ENCODE measurements at regions not wholly inside any gene's neighbourhood (a gene's known extent, or its start where the extent isn't known, plus 50 kb on each side); places are given as distances from the start of the nearest gene placed in this dataset.

DNA sequence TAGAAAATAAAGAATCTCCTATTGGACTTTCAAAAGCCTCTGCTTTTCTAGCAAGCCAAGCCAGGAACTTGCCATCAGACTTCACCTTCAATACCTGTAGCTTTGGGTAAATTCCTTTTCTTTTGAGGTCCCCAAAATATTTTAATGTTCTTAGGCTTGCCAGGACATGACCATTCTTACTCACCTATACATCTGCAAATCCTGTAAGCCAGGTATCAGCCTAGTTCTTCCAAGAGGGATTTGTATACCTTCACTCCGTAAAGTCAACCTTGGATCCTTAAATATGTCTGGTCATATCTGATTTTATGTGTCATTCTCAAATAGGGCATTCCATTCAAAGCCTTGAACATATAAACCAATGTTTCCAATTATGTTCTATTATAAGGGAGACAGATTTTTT, 210.6 kb upstream of the CELF2 start:
- no peak for DNase-seq (ENCODE audit: extremely low spot score in 2 of 2)
- Histone ChIP-seq H3K27ac (no peak overlapping the region), H3K9me3 (no peaks in the 10 kb centered on the region), H3K4me3 (no peak overlapping the region), H3K36me3 (no peaks in the 10 kb centered on the region), H3K27me3 (no peaks in the 10 kb centered on the region), H3K4me1 (peaks cover 29% of the 10 kb centered on the region)
- intact Hi-C loops (cut with DNase I): no loop called here
- no peak for TF ChIP-seq POLR2A (IDR thresholded peaks at IDR 0.05)

DNA sequence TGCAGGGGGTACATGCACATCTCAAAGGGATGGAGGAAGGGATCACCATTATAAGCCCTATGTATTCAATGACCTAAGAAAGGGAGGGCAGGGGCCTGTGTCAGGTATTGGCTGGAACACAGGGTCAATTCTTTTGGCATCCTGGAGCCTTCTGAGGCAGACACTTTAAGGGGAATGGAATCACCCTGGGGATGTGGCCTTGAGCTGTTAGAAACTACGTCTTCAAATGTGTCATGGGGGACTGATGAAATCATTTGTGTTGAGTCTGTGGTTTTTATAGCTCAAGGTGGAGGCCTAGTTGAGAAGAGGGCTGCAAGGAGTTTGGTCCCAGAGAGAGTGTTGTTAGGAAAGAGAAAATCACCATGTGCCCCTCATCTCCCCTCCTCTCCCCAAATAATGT, 206.1 kb upstream of the CELF2 start:
- H3K27ac ChIP-seq: no peak overlapping the region
- no peaks in the 10 kb centered on the region for H3K27me3 ChIP-seq
- H3K9me3 ChIP-seq: no peaks in the 10 kb centered on the region
- H3K36me3 ChIP-seq: no peaks in the 10 kb centered on the region
- no peaks in the 10 kb centered on the region for H3K4me1 ChIP-seq
- intact Hi-C loops (cut with DNase I): no loop called here
- TF ChIP-seq POLR2AphosphoS5 (IDR thresholded peaks at IDR 0.05; ENCODE audit: insufficient read depth in 1 of 2, low read depth in 1 of 2) (no peak), POLR2A (IDR thresholded peaks at IDR 0.05) (no peak), CTCF (IDR thresholded peaks at IDR 0.05) (no peak)
- no peak for DNase-seq (ENCODE audit: extremely low spot score in 2 of 2)
- H3K4me3 ChIP-seq: no peak overlapping the region

GRCh38 chr10:10813656-10814055, 204.0 kb upstream of the CELF2 start:
- no peak for DNase-seq (ENCODE audit: extremely low spot score in 2 of 2)
- Histone ChIP-seq H3K36me3 (no peaks in the 10 kb centered on the region), H3K9me3 (no peaks in the 10 kb centered on the region), H3K27ac (no peak overlapping the region), H3K27me3 (no peaks in the 10 kb centered on the region), H3K4me1 (no peaks in the 10 kb centered on the region), H3K4me3 (no peak overlapping the region)
- TF ChIP-seq POLR2AphosphoS5 (IDR thresholded peaks at IDR 0.05; ENCODE audit: insufficient read depth in 1 of 2, low read depth in 1 of 2): no peak
- TF ChIP-seq POLR2A (IDR thresholded peaks at IDR 0.05): no peak
- no peak for TF ChIP-seq CTCF (IDR thresholded peaks at IDR 0.05)
- intact Hi-C loops (cut with DNase I): no loop called here

DNA sequence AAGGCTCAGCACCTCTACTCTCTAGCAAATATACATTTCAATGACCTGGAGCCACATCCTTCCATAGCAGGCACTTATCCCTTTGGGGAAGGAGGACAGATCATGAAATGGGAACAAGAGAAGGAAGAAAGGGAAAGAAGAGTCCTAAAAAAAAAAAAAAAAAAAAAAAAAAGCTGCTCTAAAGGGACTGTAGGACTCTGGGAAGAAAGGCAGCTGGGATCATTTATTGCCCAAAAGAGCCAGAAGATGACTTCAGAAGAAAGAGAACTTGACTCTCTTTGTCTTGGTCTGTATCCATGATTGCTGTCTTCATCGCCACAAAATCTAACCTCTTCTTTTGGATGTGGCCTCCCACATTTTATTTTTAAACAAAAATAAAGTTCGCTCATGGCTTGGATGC, 203.6 kb upstream of the CELF2 start:
- no peak for DNase-seq (ENCODE audit: extremely low spot score in 2 of 2)
- no peak overlapping the region for H3K27ac ChIP-seq
- intact Hi-C loops (cut with DNase I): no loop called here
- no peaks in the 10 kb centered on the region for H3K4me1 ChIP-seq
- H3K4me3 ChIP-seq: no peak overlapping the region
- H3K27me3 ChIP-seq: no peaks in the 10 kb centered on the region
- H3K9me3 ChIP-seq: no peaks in the 10 kb centered on the region
- TF ChIP-seq CTCF (IDR thresholded peaks at IDR 0.05) (no peak), POLR2AphosphoS5 (IDR thresholded peaks at IDR 0.05; ENCODE audit: insufficient read depth in 1 of 2, low read depth in 1 of 2) (no peak), POLR2A (IDR thresholded peaks at IDR 0.05) (no peak)
- no peaks in the 10 kb centered on the region for H3K36me3 ChIP-seq

- intact Hi-C loops (cut with DNase I): no loop called here
- H3K9me3 ChIP-seq: no peaks in the 10 kb centered on the region
- H3K36me3 ChIP-seq: no peaks in the 10 kb centered on the region
- H3K4me3 ChIP-seq: no peak overlapping the region
- H3K27me3 ChIP-seq: no peaks in the 10 kb centered on the region
- TF ChIP-seq POLR2A (IDR thresholded peaks at IDR 0.05) (no peak), CTCF (IDR thresholded peaks at IDR 0.05) (no peak), POLR2AphosphoS5 (IDR thresholded peaks at IDR 0.05; ENCODE audit: insufficient read depth in 1 of 2, low read depth in 1 of 2) (no peak)
- DNase-seq (ENCODE audit: extremely low spot score in 2 of 2): no peak
- H3K4me1 ChIP-seq: no peaks in the 10 kb centered on the region
- no peak overlapping the region for H3K27ac ChIP-seq
Measured at GRCh38 chr10:10816447-10816846, 201.2 kb upstream of the CELF2 start.

- no peaks in the 10 kb centered on the region for H3K36me3 ChIP-seq
- peaks cover 5% of the 10 kb centered on the region for H3K4me1 ChIP-seq
- no peak overlapping the region for H3K27ac ChIP-seq
- no peak overlapping the region for H3K4me3 ChIP-seq
- no peaks in the 10 kb centered on the region for H3K27me3 ChIP-seq
- TF ChIP-seq POLR2A (IDR thresholded peaks at IDR 0.05): no peak
- TF ChIP-seq POLR2AphosphoS5 (IDR thresholded peaks at IDR 0.05; ENCODE audit: insufficient read depth in 1 of 2, low read depth in 1 of 2): no peak
- no peak for TF ChIP-seq CTCF (IDR thresholded peaks at IDR 0.05)
- intact Hi-C loops (cut with DNase I): no loop called here
- DNase-seq (ENCODE audit: extremely low spot score in 2 of 2): no peak
- no peaks in the 10 kb centered on the region for H3K9me3 ChIP-seq
Measured at GRCh38 chr10:10817609-10818008, 200.1 kb upstream of the CELF2 start.
